CD1c-positive myeloid dendritic cell (primary cell): ENCODE measurements at regions not wholly inside any gene's neighbourhood (a gene's known extent, or its start where the extent isn't known, plus 50 kb on each side); places are given as distances from the start of the nearest gene placed in this dataset.
"Not testable (repeated sequence)": the region's sequence is repeated elsewhere in the genome, so short reads cannot be mapped to it uniquely, and the experiment has no call there.

Source experiments
- DNase-seq: peaks from one replicate; pipeline ENCODE4 v3.0.0-alpha.2; 2016; ENCODE audit errors: extremely low spot score

DNA sequence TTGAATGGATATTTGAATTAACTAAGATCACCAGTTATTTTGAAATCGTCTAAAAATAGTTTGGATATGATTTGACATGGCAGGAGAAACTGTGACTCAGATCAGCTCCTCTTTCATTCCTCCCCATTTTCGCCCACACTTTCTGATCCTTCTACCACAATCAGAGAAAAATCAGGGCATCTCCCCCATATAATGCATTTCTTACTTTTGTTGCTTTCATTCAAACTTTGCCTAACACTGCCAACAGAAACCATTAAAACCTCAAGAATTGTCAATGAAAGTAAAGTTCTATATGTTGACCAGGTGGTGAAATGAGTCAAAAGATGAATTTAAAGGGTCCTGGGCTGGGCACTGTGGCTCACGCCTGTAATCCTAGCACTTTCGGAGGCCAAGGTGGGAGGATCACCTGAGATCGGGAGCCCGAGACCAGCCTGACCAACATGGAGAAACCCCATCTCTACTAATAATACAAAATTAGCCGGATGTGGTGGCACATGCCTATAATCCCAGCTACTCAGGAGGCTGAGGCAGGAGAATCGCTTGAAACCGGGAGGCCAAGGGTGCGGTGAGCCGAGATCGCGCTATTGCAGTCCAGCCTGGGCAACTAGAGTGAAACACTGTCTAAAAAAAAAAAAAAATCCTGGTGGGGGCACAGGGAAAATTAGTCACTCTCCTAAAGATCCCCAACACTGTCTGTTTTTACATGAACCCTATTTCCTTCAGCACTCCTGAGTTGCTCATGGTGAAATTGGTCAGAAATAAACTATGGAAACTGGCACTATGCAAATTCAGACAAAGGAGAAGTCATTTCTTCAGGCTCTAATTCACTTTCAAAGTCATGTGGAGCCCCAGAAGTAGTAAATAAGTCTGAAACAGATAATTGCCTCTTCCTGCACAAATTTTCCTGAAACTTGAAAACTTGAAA, 122.8 kb upstream of the NOCT start:
- DNase-seq = no peak

GRCh38 chr4:138891631-138892031, 124.0 kb upstream of the NOCT start:
- no peak for DNase-seq

GRCh38 chr4:138890891-138891570, 124.5 kb upstream of the NOCT start:
- no peak for DNase-seq

DNA sequence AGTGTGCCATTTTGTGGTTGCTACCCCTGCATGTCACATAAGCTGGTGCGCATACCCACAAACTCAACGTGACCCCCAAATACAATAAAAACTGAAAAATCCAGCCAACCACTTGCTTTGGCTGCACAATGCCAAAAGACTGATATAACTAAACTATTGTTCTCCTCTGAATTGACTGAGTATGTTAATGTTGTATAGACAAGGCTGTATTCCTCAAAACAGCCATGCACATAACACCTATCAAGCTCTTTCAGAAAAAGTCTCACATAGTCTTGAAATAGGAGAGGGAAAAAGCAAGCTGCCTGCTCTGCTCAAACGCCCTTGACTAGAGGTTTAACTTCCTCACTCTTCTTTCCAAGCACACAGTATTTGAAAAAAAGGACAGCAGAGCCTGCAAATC, 126.4 kb upstream of the NOCT start:
- DNase-seq = no peak

DNA sequence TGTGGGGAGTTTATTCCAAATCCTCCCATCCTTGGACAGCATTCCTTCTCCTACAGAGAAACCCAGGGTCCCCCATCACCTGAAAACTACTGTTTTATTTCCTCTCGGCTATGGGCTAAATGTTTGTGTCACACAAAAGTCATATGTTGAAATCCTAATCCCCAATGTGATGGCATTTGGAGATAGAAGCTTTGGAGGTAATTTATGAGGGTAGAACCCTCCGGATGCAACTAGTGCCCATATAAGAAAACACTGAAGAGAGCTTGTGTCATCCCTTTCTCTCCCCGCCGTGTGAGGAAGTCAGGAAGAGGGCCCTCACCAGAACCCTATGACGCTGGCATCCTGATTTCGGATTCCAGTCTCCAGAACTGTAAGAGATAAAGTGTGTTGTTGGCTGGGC, 127.8 kb upstream of the NOCT start:
- DNase-seq = no peak

DNA sequence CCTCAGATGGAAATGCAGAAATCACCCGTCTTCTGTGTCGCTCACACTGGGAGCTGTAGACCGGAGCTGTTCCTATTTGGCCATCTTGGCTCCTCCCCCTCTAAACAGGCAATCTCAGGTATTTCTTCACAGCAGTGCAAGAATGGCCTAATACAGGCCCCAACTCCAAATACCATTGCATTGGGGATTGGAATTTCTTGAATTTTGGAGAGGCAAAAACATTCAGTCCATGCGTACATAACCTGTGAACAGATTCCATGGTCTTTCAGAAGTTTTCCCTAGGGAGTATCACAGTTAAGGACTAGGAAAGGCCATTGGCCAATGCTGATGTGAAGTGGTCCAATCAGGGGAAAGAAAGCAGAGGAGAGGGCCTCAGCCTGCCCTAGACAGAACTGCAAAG, 128.2 kb upstream of the NOCT start:
- no peak for DNase-seq

DNA sequence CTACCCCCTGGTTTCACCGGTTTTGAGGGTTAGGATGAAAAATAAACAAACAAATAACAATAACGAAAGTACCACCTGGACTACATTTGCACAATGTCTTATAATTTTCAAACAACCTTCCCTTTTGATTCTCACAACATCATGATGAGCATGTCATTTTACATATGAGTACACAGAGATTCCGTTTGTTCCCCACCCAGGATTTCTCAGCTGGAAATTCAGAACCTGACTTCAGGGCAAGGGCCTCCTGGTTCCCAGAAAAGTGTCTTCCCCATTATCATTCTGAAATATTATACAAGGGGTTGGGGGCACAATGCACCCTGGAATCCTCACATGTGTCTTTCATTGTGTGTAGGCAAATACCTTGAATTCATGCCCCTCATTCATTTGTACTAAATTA, 135.8 kb upstream of the NOCT start:
- DNase-seq = no peak

DNA sequence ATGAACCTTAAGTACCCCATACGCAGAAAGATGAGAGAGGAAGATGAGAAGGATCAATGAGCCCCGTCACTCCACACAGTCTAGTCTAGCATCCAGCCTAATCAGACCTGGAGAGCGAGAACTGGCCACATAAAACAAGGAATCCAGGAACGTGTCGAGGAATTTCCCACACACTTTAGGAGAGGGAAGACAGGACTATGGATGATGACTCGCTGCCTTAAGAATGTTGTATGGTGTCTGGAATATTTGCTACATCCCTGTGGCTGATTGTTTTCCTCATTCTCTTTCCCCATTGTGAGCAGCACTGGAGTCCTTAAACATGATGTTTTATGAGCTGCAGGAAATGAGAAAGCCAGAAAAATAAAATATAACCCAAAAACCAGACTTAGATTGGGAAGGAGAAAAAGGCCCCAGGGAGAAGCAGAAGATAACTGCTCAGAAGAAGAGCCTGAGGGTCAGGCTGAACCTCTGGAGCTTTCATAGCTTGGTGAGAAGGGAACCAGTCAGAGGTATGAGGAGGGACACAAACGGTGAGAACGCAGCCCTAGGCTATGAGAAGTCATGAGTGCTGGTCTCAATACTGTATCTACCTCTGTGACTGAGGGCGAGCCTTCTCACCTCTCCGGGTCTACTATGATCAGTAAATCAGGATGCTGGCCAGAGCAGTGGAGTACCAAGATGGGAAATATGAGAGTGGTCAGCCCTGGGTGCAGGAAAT, 139.5 kb upstream of the NOCT start:
- DNase-seq = no peak

GRCh38 chr4:138871555-138871875, 144.1 kb upstream of the NOCT start:
- DNase-seq = no peak

GRCh38 chr4:138870737-138871554, 144.6 kb upstream of the NOCT start:
- peak; percentile 73 for DNase-seq

DNA sequence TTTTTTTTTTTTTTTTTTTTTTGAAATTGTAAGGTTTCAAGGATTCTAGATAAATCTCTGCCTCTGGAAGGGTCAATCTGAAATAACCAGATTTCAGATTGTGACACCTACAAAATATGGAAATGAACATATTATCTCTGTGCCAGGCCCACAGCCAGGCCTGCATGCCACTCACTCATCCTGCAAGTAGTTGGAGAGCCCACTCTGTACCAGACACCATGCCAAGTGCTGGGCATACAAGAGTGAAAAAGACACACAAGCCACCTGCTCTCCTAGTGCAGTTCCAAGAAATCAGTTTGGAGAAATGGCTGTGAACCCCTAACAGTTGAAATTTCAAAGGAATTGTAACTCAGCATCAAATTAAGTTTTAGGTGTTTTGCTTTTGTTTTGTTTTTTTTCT, 145.9 kb upstream of the NOCT start:
- no peak for DNase-seq

- DNase-seq = no peak
Measured at GRCh38 chr4:138869165-138869564, 146.4 kb upstream of the NOCT start.

DNA sequence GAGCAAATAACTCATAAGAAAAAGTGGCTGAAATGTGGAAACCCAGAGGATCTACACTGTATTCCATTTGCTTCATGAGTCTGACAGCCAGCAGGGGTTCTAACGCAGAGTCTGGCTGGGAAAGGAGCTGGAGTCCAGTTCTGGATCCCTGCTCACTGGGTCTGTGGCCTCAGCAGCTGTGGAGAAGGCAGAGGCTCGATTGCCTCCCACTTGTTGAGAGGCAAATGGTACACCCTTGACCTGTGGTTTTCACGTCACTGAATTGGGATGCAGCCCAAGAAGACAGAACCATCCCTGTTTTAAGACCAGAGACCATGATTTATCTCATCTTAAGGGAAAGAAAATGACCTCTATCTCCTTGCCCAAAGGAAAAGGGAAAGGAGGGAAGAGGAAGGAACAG, 147.0 kb upstream of the NOCT start:
- DNase-seq = no peak

- no peak for DNase-seq
Measured at GRCh38 chr4:138867404-138867803, 148.2 kb upstream of the NOCT start.

GRCh38 chr4:138866314-138866713, 149.3 kb upstream of the NOCT start:
- DNase-seq = no peak

DNA sequence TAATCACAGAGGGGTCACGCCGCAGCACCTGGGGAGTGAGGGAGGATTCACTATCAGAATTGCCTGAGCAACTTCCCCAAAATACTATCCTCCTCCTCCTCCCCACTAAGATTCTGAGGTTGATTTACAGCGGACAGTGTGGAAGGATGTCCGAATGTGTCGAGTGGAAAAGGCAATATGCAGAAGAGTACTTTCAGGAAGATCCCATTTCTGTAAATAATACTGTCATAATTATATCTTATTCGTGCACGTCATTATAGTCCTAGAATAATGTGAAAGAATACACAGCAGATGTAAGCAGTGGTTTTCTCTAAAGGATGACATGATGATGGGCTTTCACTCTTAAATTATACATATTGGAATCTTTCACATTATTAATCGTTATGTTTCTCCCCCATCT, 149.8 kb upstream of the NOCT start:
- no peak for DNase-seq

- no peak for DNase-seq
Measured at GRCh38 chr4:138864961-138865720, 150.4 kb upstream of the NOCT start.

DNA sequence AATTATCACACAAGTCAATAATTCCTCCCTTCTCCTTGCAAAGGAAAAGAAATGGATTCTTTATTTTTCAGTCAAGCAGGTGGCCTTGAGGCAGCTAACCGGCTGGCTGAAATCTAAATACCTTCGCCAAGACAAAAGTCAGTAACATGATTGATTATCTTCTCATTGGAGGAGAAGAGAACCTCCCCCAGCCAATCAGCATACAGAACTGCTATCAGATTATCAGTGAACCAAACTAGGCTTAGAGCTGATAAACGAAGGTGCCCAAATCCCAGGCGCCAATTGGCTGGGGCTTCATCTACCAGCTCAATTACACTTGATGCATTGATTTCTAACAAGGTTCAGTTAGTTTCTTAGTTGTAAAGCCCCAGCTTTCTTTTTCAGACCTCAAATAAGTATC, 152.4 kb upstream of the NOCT start:
- no peak for DNase-seq

DNA sequence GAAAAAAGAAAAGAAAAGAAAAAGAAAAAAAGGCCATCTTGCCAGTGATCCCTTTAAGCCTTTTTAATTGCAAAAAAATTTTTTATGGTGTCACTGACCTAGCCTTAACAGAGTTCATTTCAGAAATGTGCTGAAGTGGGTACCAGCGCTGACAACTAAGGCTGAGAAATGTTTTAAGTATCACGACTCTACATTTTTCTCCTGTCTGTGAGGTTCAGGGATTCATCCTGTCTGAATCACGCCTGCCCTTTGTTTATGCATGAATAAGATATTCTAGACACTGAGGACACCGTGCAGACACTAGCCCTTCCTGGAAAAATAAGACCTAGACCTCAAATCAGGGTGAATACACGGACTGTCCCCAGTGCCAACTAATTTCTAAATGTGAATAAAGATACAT, 154.4 kb upstream of the NOCT start:
- no peak for DNase-seq

GRCh38 chr4:138860357-138860756, 155.2 kb upstream of the NOCT start:
- DNase-seq = not testable (repeated sequence)

DNA sequence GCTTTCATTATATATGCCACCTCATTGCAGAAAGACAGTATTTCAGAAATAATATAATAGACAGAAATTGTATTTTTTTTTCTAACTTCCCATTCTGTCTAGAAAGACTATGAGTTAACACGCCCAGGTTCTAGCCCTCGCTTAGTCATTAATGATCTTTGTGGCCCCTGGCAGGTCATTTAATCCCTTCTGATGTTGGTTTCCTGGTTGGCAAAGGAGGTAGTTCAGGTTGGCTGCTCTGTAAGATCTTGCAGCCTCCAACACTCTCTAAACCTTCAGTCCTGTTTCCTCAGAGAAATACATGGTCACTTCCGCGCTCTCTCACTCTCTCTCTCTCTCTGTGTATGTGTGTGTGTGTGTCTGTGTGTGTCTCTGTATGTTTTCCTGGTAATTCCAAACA, 156.3 kb upstream of the NOCT start:
- no peak for DNase-seq
